HG03045 (cell line): ENCODE measurements at regions not wholly inside any gene's neighbourhood (a gene's known extent, or its start where the extent isn't known, plus 50 kb on each side); places are given as distances from the start of the nearest gene placed in this dataset.

Experiments
- ATAC-seq: cut with Tn5 transposase; IDR thresholded peaks from one replicate; pipeline ENCODE4 v1.9.1; 2021; ENCODE audit warnings: mild to moderate bottlenecking, moderate library complexity; ENCODE audit not compliant: unreplicated experiment

DNA sequence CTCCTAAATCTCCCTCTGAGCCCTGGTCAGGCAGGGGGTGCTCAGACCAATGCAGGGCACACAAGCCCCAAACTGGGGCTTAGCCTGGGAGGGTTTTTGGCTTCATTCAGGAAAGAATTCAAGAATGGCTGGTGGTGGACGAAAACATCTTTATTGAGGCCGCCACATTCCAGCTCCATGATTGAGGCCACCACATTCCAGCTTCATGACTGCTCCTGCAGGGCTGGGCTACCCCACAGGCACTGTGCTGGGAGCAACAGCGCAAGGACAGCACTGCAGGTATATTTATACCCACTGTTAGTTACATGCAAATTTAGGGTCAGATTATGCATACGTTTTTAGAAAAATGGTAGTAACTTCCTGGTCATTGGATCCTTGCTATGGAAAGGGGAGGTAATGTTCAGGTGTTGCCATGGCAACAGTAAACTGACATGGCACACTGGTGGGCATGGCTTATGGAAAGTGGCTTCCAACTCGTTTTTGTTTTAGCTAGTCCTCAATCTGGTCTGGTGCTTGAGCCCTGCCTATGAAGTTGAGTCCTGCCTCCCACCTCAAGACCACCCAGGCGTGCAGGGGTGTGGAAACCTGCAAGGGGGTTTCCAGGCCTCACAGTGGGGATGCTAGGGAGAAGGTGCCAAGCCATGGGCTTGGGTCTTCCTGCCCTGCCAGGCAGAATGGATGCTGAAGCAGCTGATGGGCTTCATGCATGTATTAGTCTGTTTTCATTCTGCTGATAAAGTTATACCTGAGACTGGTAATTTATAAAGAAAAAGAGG is 348.7 kb upstream of the AJAP1 start:
- ATAC-seq = no peak

DNA sequence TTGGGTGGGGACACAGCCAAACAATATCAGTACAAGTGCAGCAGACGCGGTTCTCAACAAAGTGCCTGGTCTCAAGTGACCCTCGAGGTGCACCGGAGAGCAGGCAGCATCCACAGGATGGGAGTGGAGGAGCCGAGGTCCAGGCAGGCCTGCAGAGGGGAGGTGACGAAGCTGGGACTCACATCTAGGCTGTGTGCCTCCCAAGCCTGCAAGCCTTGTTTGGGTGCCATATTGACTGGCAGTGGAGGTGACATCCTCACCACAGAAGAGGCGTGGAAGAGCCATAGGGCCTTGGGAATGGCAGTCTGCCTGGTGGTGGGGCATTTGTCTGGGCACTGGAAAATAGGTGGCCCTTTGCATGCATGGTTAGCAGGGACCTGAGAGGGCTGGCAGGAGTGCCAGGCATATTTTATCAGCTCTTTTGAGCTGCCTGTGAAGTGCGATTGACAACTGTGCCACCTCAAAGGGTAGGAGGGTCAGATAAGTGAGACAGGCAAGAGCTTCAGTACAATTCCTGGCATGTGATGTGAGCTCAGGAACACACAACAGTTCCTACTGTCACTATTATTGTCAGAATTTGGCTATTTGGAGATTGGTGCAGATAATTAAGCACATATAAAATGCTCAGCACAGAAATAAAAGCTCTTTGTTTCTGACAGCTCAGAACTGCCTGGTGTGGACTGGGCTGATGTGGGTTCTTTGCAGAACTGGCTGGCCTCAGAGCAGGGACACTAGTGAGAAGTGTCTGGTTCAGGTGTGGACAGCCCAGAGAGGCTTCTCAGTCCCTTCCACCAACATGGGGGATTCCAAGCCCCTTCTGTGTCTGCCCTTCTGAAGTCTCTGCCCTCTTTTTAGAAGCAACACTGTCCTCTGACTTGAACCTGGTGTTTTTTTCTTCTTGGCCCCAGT is 347.6 kb upstream of the AJAP1 start:
- no peak for ATAC-seq

DNA sequence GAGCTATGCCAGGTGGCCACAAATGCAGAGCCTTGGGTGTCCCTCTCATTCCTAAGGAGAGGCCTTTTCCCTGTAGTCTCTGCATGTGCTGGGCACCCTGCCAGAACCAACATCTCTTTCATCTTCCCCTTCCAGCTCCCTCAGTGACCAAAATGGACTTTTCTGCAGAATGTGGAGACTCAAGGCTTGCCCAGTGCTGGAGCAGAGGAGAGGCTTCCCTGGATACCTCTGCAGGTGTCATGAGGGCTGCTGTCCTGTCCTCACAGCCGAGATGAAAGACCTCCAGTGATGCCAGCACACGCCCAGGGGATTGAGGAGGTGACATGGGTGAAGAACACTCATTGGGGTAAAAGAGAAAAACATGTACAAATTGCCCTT is 347.0 kb upstream of the AJAP1 start:
- no peak for ATAC-seq

DNA sequence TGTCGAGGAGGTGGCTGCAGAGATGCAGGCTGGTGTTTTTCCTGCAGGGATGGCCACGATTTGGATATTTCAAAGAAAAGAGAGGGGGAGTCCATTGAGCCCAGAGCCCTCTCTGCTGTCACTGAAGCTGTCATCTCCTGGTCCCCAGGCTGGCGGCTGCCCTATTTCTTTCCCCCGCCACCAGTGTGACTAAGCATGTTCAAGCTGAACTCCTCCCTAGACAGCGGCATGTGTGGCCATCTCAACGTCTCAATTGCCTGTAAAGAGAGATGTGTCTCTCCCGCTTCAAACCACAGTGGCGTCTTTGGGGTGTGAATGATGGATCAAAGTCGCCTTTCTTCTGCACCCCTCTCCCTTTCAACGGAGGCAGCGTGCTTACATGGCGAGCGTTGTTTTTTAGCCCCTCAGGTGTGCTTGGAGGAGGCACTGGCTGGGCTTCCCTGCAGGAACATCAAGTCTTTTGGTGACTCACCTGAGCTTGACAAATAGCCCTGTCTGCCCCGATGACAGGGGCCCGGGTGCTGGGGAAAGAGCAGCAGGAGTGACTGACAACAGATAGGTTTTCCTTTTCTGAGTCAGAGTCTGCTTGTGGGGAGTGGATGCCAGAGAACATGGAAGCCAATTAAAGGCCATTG is 346.4 kb upstream of the AJAP1 start:
- no peak for ATAC-seq

DNA sequence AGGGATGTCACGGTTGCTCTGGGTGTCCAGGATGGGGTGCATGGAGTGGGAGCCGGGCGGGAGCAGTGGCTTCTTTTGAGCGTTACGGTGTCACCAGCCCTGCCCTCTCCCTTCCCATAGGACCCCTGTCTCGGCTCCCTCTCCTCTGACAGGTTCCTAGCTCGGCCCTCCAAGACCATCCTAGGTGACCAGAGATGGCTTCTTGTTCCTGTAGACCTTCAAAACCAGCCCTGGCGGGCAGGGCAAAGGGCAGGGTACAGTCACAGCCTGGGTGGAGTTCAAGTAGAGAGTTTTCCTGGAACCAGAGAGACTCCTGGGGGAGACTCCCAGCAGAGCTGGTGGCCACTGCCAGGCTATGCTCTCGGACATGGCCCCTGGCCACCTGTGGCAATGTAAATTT is 345.6 kb upstream of the AJAP1 start:
- no peak for ATAC-seq

DNA sequence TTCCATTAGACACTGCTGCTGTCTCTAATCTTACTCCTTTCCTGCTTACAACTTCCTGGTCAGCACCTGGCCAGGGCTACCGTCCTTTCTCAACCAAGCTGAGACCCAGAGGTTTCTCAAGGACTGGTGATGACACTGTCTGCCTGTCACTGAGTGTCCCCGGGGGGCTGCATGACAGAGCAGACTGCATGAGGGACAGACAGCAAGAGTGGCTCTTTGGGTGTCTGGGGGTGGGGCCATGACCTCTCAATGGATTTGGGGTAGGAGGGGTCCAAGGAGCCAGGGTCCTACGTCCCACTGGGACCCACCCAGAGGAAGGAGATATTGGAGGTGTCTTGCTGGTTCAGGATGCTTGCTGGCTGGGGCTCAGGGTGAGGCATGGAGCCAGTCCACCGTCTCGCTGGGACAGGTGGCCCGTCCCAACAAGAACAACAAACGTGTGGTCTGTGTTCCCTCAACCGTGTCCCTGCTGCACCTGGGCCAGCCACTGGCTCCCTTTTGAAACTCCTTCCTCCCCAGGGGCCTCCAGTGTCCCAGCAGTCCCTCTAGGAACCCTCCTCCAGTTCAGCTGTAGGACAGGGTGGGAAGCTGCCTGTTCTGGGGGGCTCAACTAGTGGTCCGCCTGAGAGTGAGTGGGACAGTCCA is 344.6 kb upstream of the AJAP1 start:
- ATAC-seq = no peak

DNA sequence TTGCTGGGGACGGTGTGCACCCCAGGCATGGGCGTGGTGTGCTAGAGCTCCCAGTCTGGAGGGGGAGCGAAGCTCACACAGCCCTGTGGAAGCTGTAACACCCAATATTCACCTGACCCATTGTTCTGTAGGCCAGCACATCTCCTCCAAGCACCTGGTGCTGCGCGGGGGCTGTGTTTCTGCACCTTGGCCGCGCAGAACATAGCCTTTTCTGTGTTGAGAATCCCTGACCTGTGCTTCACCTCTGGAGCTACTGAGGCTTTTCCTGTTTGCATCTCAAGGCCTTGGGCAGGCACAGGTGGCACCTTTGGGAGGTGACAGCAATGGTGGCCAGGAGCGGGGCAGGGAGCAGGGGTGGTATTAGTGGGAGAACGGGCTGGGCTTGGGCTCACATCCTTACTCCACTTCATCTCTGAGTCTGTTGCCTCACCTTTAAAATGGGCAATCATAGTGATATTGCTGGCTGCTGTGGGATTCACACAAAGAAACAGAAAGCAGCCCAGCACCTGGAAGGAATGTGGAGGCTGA is 343.9 kb upstream of the AJAP1 start:
- ATAC-seq = no peak

DNA sequence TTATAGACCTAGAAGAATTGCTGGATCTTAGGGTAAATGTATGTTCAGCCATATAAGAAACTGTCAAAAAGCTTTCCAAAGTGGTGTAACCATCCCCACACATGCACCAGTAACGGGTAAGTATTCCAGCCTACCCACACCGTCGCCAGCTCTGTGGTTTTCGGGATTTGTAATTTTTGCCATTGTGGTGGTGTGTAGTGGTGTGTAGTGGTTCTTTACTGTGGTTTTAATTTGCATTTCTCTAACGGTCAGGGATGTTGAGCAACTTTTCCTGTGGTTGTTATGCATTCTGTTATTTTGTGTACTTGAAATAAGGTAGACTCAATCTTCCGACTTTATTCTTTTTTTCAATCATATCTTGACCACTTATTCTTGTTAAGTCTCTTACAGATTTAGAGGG is 342.4 kb upstream of the AJAP1 start:
- ATAC-seq = no peak

DNA sequence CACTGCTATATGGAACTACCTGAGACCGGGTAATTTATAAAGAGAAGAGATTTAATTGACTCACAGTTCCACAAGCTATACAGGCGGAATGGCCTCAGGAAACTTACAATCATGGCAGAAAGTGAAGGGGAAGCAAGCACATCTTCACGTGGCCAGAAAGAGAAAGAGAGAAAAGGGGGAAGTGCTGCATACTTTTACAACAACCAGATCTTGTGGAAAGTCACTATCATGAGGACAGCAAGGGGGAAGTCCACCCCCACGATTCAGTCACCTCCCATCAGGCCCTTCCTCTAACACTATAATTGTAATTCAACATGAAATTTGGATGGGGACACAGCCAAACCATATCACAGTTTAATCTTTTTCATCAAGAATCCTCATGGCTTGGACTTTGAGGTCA is 339.2 kb upstream of the AJAP1 start:
- no peak for ATAC-seq

DNA sequence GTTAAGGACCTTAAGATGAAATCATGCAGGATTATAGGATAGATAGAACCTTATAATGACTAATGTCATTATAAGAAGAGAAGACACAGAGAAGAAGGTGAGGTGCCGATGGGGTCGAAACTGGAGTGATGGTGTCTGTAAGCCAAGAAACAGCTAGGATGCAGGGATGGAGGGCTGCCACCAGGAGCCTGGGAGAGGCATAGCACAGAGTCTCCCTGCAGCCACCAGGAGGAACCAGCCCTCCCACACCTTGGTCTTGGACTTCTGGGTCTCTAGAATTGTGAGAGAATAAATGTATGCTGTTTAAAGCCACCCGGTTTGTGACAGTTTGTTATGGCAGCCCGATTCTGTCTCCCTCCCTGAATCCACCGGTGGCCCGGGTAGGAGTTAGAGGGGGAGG is 337.2 kb upstream of the AJAP1 start:
- ATAC-seq = no peak

DNA sequence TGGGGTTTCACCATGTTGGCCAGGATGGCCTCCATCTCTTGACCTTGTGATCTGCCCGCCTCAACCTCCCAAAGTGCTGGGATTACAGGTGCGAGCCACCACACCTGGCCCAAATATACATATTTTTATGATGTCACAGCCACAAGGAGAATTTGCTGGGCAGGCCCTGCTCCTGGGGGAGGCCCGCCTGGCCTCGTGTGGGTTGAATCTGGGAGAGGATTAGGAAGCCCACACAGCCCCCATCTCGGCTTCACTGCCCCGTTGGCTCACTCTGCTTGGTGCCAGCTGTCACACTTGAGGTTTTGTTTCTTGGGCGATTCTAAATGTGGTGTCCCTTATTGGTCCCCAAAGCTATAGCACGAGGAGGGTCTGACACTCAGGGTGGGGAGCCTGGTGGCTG is 335.7 kb upstream of the AJAP1 start:
- ATAC-seq = no peak

DNA sequence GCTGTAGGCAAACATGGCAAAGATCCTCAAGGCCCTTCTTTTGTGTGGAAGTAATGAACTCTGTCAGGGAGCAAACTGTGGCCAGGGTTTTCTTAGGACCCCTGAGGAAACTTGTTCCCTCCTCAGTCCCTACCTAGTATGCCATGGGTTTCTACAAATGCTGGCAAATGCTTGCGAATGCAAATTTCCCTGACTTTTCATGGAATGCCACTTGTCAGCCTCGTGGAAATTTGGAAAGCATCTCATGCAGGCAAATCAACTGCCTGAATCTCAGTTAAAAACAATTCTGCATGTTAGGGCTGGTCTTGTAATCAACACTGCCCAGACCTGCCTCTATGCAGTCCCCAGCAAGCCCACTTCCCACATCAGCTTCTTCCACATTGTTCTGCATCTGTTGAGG is 334.9 kb upstream of the AJAP1 start:
- ATAC-seq = no peak

DNA sequence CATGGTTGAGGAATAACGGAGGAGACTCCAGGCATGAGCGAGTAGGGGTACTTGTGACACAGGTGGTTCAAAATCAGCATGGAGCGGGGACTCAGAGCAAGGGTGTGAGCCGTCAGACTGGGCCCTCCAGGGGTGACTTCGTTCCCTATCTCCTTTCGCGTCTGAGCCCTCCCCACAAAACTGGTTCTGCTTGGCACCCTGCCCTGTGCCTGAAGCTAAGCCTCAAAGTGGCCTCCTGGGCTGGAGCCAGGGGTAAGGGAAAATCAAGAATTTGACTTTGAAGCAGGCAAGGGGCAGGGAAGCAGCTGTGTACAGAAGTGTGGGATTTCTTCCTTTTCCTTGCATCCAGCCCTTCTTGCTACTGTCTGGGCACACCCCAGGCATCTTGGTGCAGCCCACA is 331.5 kb upstream of the AJAP1 start:
- ATAC-seq = no peak

DNA sequence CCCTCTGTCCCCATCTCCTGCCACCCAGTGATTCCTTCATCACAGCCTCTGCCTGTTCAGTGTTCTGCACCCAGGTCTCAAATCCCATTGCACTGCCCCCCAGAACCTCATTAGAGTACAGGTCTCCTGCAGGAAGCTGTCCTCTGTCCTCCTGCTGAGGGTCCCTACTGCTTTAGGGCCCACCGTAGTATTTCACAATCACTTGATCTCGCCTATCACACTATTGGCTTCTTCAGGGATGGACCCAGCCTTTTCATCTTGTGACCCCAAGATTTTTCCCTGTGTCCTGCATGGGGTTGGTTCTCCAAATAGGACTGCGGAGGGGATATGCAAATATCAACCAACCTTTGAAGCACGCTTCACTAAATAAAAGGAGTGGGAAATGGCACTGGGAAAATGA is 331.1 kb upstream of the AJAP1 start:
- ATAC-seq = no peak

DNA sequence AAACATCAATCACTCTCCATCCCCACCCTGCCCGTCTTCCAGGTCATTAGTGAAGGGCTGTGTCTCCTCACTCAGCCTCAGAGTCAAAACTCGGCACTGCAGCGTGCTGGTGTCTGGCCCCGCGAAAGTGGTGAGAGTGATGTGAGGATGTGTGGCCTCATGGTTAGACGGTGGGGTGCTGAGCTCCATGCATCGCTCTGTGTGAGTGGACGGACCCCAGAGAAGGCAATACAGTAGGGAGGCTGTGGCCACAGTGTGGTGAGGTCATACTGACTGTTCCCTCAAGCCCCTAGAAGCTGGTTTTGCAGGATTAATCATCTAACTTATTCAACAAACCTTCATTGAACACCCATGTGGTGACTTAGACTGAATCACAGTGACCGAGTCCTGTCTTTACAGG is 329.9 kb upstream of the AJAP1 start:
- no peak for ATAC-seq

DNA sequence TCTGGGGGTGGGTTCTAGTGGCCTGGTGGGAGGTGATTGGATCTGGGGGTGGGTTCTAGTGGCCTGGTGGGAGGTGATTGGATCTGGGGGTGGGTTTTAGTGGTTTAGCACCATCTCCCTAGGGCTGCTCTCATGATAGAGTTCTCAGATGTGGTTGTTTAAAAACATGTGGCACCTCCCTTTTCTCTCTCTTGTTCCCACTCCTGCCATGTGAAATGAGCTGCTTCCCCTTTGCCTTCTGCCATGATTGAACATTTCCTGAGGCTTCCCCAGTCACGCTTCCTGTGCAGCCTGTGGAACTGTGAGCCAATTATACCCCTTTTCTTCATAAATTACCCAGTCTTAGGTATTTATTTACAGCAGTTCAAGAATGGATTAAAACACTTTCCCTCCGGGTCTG is 327.3 kb upstream of the AJAP1 start:
- no peak for ATAC-seq

DNA sequence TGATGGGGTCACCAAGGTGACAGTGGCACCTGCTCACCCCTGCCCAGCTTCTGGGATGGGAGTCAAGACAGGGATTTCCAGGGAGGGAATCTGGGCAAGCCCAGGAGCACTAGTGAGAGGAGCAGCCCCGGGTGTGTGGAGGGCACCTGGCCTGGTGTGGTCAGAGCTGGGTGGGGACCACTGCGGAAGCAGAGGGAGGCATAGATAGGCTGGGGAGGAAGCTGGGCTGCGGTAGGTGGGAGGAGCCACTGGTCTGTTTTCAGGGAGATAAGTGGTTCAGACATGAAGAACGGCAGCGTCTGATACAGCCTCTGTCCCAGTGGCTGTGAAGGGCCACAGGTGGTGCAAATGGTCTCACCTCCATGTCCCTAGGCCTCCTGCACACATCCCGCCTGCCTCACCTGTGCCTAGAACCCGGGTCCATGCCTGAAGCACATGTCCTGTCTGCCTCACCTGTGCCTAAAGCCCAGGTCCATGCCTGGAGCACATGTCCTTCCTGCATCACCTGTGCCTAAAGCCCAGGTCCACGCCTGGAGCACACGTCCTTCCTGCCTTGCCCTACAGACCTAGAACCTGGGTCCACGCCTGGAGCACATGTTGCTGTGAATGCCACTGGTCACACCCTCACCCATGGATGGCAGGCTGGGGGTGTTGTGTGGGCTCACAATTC is 325.9 kb upstream of the AJAP1 start:
- ATAC-seq = no peak

DNA sequence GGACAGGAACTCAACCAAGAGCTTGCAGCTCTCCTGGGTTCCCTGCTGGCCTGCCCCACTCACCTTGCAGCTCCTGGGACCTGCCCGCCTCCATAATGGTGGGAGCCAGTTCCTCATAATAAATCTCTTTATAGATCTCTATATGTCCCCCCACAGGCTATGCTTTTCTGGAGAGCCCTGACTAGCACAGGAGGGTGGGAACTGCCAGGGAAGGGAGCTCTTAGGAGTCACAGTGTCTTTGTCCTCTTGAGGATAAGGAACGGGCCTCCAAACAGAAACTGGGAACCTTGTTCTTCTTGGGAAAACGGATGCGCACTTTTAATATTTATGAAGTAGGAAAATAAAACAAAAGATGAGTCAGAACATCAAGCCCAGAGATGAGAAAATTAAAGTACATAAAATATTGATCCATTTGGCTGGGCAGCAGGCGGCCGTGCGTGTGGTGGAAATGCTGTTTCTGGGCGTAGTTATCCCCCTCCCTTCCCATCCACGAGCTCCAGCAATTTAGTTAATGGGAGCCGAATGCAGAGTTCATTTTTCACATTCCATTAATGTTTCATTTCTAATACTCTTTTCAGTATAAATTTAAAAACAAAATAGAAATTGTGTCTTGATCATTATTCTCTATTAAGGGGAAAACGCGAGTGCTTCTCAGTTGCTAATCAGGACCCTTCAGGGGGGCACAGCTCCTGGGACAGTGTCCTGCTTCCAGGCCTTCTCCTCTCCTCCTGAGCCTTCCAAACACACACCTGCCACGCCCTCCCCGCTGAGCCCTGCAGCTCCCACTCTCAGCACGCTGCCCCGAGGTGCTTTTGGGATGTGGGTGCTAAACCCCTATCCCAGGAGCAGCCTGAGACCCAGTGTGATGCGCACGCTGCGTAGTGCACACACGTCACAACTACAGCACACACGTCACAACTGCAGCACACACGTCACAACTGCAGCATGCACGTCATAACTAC is 323.3 kb upstream of the AJAP1 start:
- ATAC-seq = no peak

DNA sequence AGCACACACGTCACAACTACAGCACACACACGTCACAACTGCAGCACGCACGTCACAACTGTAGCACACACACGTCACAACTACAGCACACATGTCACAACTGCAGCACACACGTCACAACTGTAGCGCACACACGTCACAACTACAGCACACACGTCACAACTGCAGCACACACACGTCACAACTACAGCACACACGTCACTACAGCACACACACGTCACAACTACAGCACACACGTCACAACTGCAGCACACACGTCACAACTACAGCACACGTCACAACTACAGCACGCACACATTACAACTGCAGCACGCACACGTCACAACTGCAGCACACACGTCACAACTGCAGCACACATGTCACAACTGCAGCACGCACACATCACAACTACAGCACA is 322.6 kb upstream of the AJAP1 start:
- no peak for ATAC-seq
